ENCODE measurements at regions not wholly inside any gene's neighbourhood (a gene's known extent, or its start where the extent isn't known, plus 50 kb on each side); places are given as distances from the start of the nearest gene placed in this dataset.

GRCh38 chr1:37292789-37293188, 181.6 kb upstream of the ZC3H12A start:
- Histone ChIP-seq H3K9me3 (no peaks in the 10 kb centered on the region), H3K36me3 (ENCODE audit: control insufficient read depth, insufficient read depth, low read length) (no peaks in the 10 kb centered on the region), H3K4me1 (no peaks in the 10 kb centered on the region), H3K27me3 (replicated peaks; ENCODE audit: control insufficient read depth, insufficient read depth, low read length) (no peaks in the 10 kb centered on the region; the same call in 1 of the 2 replicates), H3K4me3 (ENCODE audit: low read depth, low read length) (no peak overlapping the region)
- Mint-ChIP-seq H3K36me3 (ENCODE audit: insufficient read depth, unreplicated experiment) (no peaks in the 10 kb centered on the region), H3K4me3 (ENCODE audit: unreplicated experiment) (no peak overlapping the region), H3K27ac (ENCODE audit: unreplicated experiment) (no peak overlapping the region), H3K9me3 (ENCODE audit: unreplicated experiment) (no peaks in the 10 kb centered on the region), H3K27me3 (ENCODE audit: insufficient read depth, unreplicated experiment) (peaks cover 22% of the 10 kb centered on the region), H3K4me1 (ENCODE audit: low read depth, unreplicated experiment) (no peaks in the 10 kb centered on the region)
- ChIA-PET POLR2A (no interaction called here), CTCF (no interaction called here)
- no peak for DNase-seq
- intact Hi-C loops (cut with micrococcal nuclease; ENCODE audit: unreplicated experiment) = no loop called here
- no TSS peak for BruUV-seq (replicated peaks)
- TF ChIP-seq, protein P1, sequence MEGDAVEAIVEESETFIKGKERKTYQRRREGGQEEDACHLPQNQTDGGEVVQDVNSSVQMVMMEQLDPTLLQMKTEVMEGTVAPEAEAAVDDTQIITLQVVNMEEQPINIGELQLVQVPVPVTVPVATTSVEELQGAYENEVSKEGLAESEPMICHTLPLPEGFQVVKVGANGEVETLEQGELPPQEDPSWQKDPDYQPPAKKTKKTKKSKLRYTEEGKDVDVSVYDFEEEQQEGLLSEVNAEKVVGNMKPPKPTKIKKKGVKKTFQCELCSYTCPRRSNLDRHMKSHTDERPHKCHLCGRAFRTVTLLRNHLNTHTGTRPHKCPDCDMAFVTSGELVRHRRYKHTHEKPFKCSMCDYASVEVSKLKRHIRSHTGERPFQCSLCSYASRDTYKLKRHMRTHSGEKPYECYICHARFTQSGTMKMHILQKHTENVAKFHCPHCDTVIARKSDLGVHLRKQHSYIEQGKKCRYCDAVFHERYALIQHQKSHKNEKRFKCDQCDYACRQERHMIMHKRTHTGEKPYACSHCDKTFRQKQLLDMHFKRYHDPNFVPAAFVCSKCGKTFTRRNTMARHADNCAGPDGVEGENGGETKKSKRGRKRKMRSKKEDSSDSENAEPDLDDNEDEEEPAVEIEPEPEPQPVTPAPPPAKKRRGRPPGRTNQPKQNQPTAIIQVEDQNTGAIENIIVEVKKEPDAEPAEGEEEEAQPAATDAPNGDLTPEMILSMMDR (IDR thresholded peaks at IDR 0.05; ENCODE audit: insufficient read depth in 1 of 2, low read depth in 1 of 2, low read length in 1 of 2, severe bottlenecking in 1 of 2, unreplicated experiment in 1 of 2) = no peak

GRCh38 chr1:37294096-37294495, 180.3 kb upstream of the ZC3H12A start:
- Mint-ChIP-seq H3K27ac (ENCODE audit: unreplicated experiment) (no peak overlapping the region), H3K4me3 (ENCODE audit: unreplicated experiment) (no peak overlapping the region), H3K27me3 (ENCODE audit: insufficient read depth, unreplicated experiment) (peaks cover 25% of the 10 kb centered on the region), H3K36me3 (ENCODE audit: insufficient read depth, unreplicated experiment) (no peaks in the 10 kb centered on the region), H3K9me3 (ENCODE audit: unreplicated experiment) (no peaks in the 10 kb centered on the region), H3K4me1 (ENCODE audit: low read depth, unreplicated experiment) (no peaks in the 10 kb centered on the region)
- POLR2A ChIA-PET = no interaction called here
- Histone ChIP-seq H3K36me3 (ENCODE audit: control insufficient read depth, insufficient read depth, low read length) (no peaks in the 10 kb centered on the region), H3K4me3 (ENCODE audit: low read depth, low read length) (no peak overlapping the region), H3K27me3 (replicated peaks; ENCODE audit: control insufficient read depth, insufficient read depth, low read length) (no peaks in the 10 kb centered on the region; the same call in 1 of the 2 replicates), H3K4me1 (no peaks in the 10 kb centered on the region), H3K9me3 (no peaks in the 10 kb centered on the region)
- CTCF ChIA-PET = no interaction called here
- intact Hi-C loops (cut with micrococcal nuclease; ENCODE audit: unreplicated experiment) = no loop called here
- DNase-seq = no peak
- TF ChIP-seq, protein P1 (IDR thresholded peaks at IDR 0.05; ENCODE audit: insufficient read depth in 1 of 2, low read depth in 1 of 2, low read length in 1 of 2, severe bottlenecking in 1 of 2, unreplicated experiment in 1 of 2) = no peak
- no TSS peak for BruUV-seq (replicated peaks)

GRCh38 chr1:37294529-37294928, 179.9 kb upstream of the ZC3H12A start:
- Mint-ChIP-seq H3K27me3 (ENCODE audit: insufficient read depth, unreplicated experiment) (peaks cover 23% of the 10 kb centered on the region), H3K9me3 (ENCODE audit: unreplicated experiment) (no peaks in the 10 kb centered on the region), H3K27ac (ENCODE audit: unreplicated experiment) (no peak overlapping the region), H3K4me3 (ENCODE audit: unreplicated experiment) (no peak overlapping the region), H3K4me1 (ENCODE audit: low read depth, unreplicated experiment) (no peaks in the 10 kb centered on the region), H3K36me3 (ENCODE audit: insufficient read depth, unreplicated experiment) (no peaks in the 10 kb centered on the region)
- Histone ChIP-seq H3K36me3 (ENCODE audit: control insufficient read depth, insufficient read depth, low read length) (no peaks in the 10 kb centered on the region), H3K9me3 (no peaks in the 10 kb centered on the region), H3K4me1 (no peaks in the 10 kb centered on the region), H3K27me3 (replicated peaks; ENCODE audit: control insufficient read depth, insufficient read depth, low read length) (no peaks in the 10 kb centered on the region; the same call in 1 of the 2 replicates), H3K4me3 (ENCODE audit: low read depth, low read length) (no peak overlapping the region)
- ChIA-PET POLR2A (no interaction called here), CTCF (no interaction called here)
- DNase-seq = no peak
- TF ChIP-seq, protein P1 (IDR thresholded peaks at IDR 0.05; ENCODE audit: insufficient read depth in 1 of 2, low read depth in 1 of 2, low read length in 1 of 2, severe bottlenecking in 1 of 2, unreplicated experiment in 1 of 2) = no peak
- BruUV-seq (replicated peaks) = no TSS peak
- intact Hi-C loops (cut with micrococcal nuclease; ENCODE audit: unreplicated experiment) = no loop called here

Measured in Caco-2 (cell line).